Coronary artery (tissue), 2 donors: ENCODE measurements at regions not wholly inside any gene's neighbourhood (a gene's known extent, or its start where the extent isn't known, plus 50 kb on each side); places are given as distances from the start of the nearest gene placed in this dataset.

Experiments used
- DNase-seq: peaks from one replicate; pipeline ENCODE4 v3.0.0-alpha.2; 2017; ENCODE audit warnings: low spot score
- H3K27ac ChIP-seq, 2 donors: fragments of 200-600 bp; sonication (generic); one replicate each; pipeline ENCODE4 v1.5.1; 2016 to 2019
- H3K4me3 ChIP-seq: fragments of 200-600 bp; sonication (generic); 2 replicates; pipeline ENCODE4 v1.5.1; 2016; ENCODE audit warnings: mild to moderate bottlenecking, moderate library complexity
- TF ChIP-seq, protein P1 (sequence below): fragments of 200-600 bp; sonication (generic); IDR thresholded peaks from one replicate; pipeline ENCODE4 v1.5.1; 2019; ENCODE audit warnings: antibody characterized with exemption

DNA sequence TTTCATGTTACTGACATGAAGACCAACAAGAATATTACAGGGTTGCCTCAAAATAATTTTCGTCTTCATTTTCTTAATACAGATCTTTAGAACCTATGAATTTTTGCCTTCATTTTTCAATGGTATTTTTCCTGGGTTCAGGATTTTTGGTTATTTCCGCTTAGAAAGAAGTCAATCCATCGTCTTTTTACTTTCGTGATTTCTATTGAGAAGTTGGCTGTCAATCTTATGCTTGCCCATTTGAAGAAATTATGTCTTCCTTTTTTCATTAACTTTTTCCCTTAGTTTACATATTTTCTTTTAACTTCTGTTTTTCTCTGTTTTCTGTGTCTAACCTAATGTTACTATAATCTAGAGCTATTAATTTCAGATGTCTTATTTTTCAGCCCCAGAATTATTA, 868.9 kb upstream of the SLC10A2 start:
- no peak overlapping the region for H3K27ac ChIP-seq
- TF ChIP-seq, protein P1, sequence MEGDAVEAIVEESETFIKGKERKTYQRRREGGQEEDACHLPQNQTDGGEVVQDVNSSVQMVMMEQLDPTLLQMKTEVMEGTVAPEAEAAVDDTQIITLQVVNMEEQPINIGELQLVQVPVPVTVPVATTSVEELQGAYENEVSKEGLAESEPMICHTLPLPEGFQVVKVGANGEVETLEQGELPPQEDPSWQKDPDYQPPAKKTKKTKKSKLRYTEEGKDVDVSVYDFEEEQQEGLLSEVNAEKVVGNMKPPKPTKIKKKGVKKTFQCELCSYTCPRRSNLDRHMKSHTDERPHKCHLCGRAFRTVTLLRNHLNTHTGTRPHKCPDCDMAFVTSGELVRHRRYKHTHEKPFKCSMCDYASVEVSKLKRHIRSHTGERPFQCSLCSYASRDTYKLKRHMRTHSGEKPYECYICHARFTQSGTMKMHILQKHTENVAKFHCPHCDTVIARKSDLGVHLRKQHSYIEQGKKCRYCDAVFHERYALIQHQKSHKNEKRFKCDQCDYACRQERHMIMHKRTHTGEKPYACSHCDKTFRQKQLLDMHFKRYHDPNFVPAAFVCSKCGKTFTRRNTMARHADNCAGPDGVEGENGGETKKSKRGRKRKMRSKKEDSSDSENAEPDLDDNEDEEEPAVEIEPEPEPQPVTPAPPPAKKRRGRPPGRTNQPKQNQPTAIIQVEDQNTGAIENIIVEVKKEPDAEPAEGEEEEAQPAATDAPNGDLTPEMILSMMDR: no peak
- no peak for DNase-seq
- H3K4me3 ChIP-seq: no peak overlapping the region

DNA sequence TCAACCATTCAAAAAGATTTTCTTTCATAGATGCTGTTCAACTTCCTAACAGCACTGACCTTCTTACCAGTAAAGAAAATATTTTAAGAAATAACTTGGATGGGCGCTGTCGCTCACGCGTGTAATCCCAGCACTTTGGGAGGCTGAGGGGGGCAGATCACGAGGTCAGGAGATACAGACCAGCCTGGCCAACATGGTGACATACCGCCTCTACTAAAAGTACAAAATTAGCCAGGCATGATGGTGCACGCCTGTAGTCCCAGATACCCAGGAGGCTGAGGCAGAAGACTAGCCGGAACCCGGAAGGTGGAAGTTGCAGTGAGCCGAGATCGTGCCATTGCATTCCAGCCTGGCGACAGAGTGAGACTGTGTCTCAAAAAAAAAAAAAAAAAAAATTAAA, 865.7 kb upstream of the SLC10A2 start:
- Histone ChIP-seq H3K4me3 (no peak overlapping the region), H3K27ac (no peak overlapping the region)
- DNase-seq: no peak
- TF ChIP-seq, protein P1: no peak

DNA sequence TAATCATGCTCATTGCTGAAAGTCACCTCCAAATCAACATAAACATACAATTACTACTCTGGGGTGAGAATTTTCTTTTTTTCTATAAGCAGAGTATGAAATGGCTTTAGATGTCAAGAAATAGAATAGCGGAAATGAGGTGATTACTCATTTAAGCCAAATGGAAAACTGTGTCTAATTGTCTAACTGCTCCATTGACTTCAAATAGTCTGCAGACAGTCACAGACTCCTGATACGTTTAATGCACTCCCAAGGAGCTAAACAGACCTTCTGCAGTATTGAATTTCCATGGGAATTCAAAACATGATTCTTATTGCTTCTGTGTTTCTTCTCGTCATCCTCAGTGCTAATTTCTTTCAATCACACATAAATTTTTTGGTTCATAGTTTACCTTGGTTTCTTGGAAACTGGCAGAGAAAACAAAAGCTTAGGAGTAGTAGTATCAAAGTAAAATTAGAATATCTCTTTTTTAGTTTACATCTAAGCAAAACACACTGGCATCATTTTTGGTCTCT, 865.2 kb upstream of the SLC10A2 start:
- Histone ChIP-seq H3K4me3 (no peak overlapping the region), H3K27ac (no peak overlapping the region)
- no peak for DNase-seq
- TF ChIP-seq, protein P1: no peak

DNA sequence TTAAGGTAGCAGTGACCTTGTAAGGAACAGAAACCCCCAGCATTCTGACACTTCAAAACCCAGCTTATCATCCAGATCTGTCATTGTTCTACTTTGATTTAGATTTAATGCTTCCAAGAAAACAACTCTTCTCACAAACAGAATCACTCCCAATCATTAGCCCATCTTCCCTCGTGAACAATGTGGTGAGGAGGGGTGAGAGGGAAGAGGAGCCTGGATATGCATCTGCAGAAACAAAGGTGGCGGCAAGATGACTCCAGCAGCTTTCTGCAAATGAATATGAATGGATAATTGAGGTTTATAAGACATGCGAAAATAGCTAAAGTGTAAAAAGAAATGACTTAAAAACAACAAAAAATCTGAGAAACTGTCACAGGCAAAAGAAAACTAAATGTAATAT, 859.9 kb upstream of the SLC10A2 start:
- Histone ChIP-seq H3K4me3 (no peak overlapping the region), H3K27ac (no peak overlapping the region)
- no peak for DNase-seq
- TF ChIP-seq, protein P1: no peak

DNA sequence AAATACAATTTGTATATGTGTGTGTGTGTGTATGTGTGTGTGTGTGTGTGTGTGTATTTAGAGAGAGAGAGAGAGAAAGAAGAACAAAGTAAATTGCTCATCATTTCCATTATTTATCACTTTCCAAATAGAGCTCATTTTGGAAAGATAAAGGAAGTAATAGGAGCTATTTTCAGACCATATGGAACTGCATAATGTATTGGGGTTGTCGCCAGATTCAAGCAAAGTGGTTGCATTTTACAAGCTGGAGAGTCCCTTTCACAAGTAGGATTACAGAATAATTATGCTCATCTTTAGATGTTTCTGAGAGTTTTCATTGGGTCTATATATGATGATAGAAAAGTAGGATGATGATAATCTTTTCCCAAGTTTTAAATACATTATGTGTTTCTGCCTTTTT, 842.7 kb upstream of the SLC10A2 start:
- TF ChIP-seq, protein P1: no peak

DNA sequence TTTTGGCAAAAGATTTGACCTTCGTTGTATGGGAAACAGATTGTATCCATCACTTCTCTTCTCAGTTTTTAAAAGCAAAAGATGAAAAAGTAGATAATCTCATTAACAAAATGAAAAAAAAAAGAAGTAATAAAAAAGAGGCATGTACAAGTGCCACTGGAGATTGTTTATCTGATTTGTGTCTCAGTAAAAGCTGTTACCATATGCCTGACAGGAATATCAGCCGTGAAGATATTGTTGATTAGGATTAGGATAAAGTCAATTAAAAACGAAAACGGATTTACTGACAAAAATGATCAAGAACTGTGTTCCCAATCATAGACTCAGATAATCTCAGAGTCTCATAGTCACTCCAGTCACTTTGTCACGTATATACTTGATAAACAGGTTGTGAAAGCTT, 842.1 kb upstream of the SLC10A2 start:
- Histone ChIP-seq H3K27ac (no peak overlapping the region), H3K4me3 (no peak overlapping the region)
- DNase-seq: no peak
- TF ChIP-seq, protein P1: no peak

More for the DNA sequence above, 842.7 kb upstream of the SLC10A2 start:
- no peak for DNase-seq
- Histone ChIP-seq H3K27ac (no peak overlapping the region), H3K4me3 (no peak overlapping the region)

DNA sequence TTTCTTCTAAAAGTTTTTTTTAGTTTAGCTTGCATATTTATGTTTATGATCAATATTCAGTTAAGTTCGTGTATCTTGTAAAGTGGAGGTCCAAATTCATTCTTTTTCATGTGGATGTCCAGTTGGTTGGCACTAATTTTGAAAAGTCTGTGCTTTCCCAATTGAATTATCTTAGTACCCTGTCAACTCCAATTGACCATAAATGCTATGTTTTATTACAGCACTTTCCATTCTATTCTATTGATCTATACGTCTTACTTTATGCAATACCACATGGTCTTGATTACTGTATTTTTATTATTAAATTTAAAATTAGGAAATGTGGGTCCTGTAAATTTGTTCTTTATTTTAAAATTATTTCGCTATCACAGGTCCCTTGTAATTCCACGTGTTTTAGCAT, 837.6 kb upstream of the SLC10A2 start:
- TF ChIP-seq, protein P1: no peak
- no peak for DNase-seq
- Histone ChIP-seq H3K4me3 (no peak overlapping the region), H3K27ac (no peak overlapping the region)
